GM23338 (cell line): ENCODE measurements at regions not wholly inside any gene's neighbourhood (a gene's known extent, or its start where the extent isn't known, plus 50 kb on each side); places are given as distances from the start of the nearest gene placed in this dataset.

Source experiments
- ATAC-seq: fragments of 200-7000 bp; cut with Tn5 transposase; 3 replicates; pipeline ENCODE4 v1.9.1; 2020
- DNase-seq: peaks from one replicate; pipeline ENCODE4 v3.0.0-alpha.2; 2015; ENCODE audit warnings: low spot score
- H2AFZ ChIP-seq: fragments of 200-600 bp; sonication (generic); 2 replicates; pipeline ENCODE4 v1.8.0; 2016; ENCODE audit warnings: antibody characterized with exemption, mild to moderate bottlenecking, moderate library complexity
- H3F3A ChIP-seq: fragments of 200-600 bp; sonication (generic); replicated peaks from 2 replicates; pipeline ENCODE4 v1.8.0; 2017; ENCODE audit warnings: antibody characterized with exemption, mixed run types, low read depth
- H3K27ac ChIP-seq: fragments of 200-600 bp; sonication (generic); 2 replicates; pipeline ENCODE4 v1.6.1; 2016; ENCODE audit warnings: low read depth
- H3K27me3 ChIP-seq: fragments of 200-600 bp; sonication (generic); 2 replicates; pipeline ENCODE4 v1.8.0; 2016; ENCODE audit warnings: mild to moderate bottlenecking, mixed run types, moderate library complexity; ENCODE audit not compliant: insufficient read depth
- H3K36me3 ChIP-seq: fragments of 200-600 bp; sonication (generic); 2 replicates; pipeline ENCODE4 v1.8.0; 2016; ENCODE audit warnings: mild to moderate bottlenecking; ENCODE audit not compliant: insufficient read depth
- H3K4me1 ChIP-seq: fragments of 200-600 bp; sonication (generic); 2 replicates; pipeline ENCODE4 v1.8.0; 2016; ENCODE audit warnings: mild to moderate bottlenecking, moderate library complexity; ENCODE audit not compliant: insufficient read depth
- H3K4me2 ChIP-seq: fragments of 200-600 bp; sonication (generic); 2 replicates; pipeline ENCODE4 v1.7.1; 2017; ENCODE audit warnings: mixed run types
- H3K4me3 ChIP-seq: fragments of 200-600 bp; sonication (generic); 2 replicates; pipeline ENCODE4 v1.6.1; 2016; ENCODE audit warnings: mixed run types
- H3K79me2 ChIP-seq: fragments of 200-600 bp; sonication (generic); replicated peaks from 2 replicates; pipeline ENCODE4 v1.8.0; 2017; ENCODE audit warnings: mild to moderate bottlenecking; ENCODE audit not compliant: insufficient read depth
- H3K9me2 ChIP-seq: fragments of 200-600 bp; sonication (generic); 2 replicates; pipeline ENCODE4 v1.8.0; 2017; ENCODE audit not compliant: insufficient read depth
- H4K20me1 ChIP-seq: fragments of 200-600 bp; sonication (generic); replicated peaks from 2 replicates; pipeline ENCODE4 v1.8.0; 2017; ENCODE audit warnings: mild to moderate bottlenecking; ENCODE audit not compliant: insufficient read depth
- H3K27ac Mint-ChIP-seq: 2 replicates; pipeline ENCODE4 v1.8.0; 2020; ENCODE audit warnings: inconsistent platforms, mild to moderate bottlenecking, moderate library complexity, mixed read lengths
- H3K27me3 Mint-ChIP-seq: 3 replicates; pipeline ENCODE4 v1.8.0; 2022; ENCODE audit warnings: low read depth, mild to moderate bottlenecking, moderate library complexity, mixed read lengths, inconsistent platforms; ENCODE audit not compliant: insufficient read depth, poor library complexity
- H3K36me3 Mint-ChIP-seq: 3 replicates; pipeline ENCODE4 v1.8.0; 2021; ENCODE audit warnings: low read depth, mild to moderate bottlenecking, inconsistent platforms, moderate library complexity, mixed read lengths
- H3K4me1 Mint-ChIP-seq: 3 replicates; pipeline ENCODE4 v1.8.0; 2020; ENCODE audit warnings: mild to moderate bottlenecking, inconsistent platforms, mixed read lengths
- H3K4me3 Mint-ChIP-seq: 3 replicates; pipeline ENCODE4 v1.8.0; 2021; ENCODE audit warnings: moderate library complexity, mild to moderate bottlenecking, inconsistent platforms, mixed read lengths
- H3K9me3 Mint-ChIP-seq: 3 replicates; pipeline ENCODE4 v1.8.0; 2020; ENCODE audit warnings: moderate library complexity, mild to moderate bottlenecking, inconsistent platforms, mixed read lengths
- EZH2 ChIP-seq: fragments of 200-600 bp; sonication (generic); IDR thresholded peaks from one replicate; pipeline ENCODE4 v1.8.0; 2017; ENCODE audit warnings: antibody characterized with exemption, mild to moderate bottlenecking, low read depth; ENCODE audit not compliant: unreplicated experiment
- EZH2phosphoT487 ChIP-seq: fragments of 200-600 bp; sonication (generic); IDR thresholded peaks from one replicate; pipeline ENCODE4 v1.8.1; 2018; ENCODE audit warnings: antibody characterized with exemption; ENCODE audit not compliant: unreplicated experiment
- REST ChIP-seq: IDR thresholded peaks from one replicate; pipeline ENCODE4 v1.6.1; 2018; ENCODE audit warnings: antibody characterized with exemption; ENCODE audit not compliant: unreplicated experiment
- STAT1 ChIP-seq: IDR thresholded peaks from one replicate; pipeline ENCODE4 v1.6.1; 2016; ENCODE audit warnings: antibody characterized with exemption; ENCODE audit not compliant: unreplicated experiment
- ZNF114 ChIP-seq: fragments of 250-450 bp; sonication (Bioruptor Pico); IDR thresholded peaks from 2 replicates; pipeline ENCODE4 v1.5.0; 2020; ENCODE audit warnings: mild to moderate bottlenecking, moderate library complexity
- TF ChIP-seq, protein P1 (sequence below): fragments of 250-450 bp; sonication (Bioruptor Pico); IDR thresholded peaks from 2 replicates; pipeline ENCODE4 v1.5.0; 2020; ENCODE audit warnings: mild to moderate bottlenecking, moderate library complexity

- TF ChIP-seq, protein P1, sequence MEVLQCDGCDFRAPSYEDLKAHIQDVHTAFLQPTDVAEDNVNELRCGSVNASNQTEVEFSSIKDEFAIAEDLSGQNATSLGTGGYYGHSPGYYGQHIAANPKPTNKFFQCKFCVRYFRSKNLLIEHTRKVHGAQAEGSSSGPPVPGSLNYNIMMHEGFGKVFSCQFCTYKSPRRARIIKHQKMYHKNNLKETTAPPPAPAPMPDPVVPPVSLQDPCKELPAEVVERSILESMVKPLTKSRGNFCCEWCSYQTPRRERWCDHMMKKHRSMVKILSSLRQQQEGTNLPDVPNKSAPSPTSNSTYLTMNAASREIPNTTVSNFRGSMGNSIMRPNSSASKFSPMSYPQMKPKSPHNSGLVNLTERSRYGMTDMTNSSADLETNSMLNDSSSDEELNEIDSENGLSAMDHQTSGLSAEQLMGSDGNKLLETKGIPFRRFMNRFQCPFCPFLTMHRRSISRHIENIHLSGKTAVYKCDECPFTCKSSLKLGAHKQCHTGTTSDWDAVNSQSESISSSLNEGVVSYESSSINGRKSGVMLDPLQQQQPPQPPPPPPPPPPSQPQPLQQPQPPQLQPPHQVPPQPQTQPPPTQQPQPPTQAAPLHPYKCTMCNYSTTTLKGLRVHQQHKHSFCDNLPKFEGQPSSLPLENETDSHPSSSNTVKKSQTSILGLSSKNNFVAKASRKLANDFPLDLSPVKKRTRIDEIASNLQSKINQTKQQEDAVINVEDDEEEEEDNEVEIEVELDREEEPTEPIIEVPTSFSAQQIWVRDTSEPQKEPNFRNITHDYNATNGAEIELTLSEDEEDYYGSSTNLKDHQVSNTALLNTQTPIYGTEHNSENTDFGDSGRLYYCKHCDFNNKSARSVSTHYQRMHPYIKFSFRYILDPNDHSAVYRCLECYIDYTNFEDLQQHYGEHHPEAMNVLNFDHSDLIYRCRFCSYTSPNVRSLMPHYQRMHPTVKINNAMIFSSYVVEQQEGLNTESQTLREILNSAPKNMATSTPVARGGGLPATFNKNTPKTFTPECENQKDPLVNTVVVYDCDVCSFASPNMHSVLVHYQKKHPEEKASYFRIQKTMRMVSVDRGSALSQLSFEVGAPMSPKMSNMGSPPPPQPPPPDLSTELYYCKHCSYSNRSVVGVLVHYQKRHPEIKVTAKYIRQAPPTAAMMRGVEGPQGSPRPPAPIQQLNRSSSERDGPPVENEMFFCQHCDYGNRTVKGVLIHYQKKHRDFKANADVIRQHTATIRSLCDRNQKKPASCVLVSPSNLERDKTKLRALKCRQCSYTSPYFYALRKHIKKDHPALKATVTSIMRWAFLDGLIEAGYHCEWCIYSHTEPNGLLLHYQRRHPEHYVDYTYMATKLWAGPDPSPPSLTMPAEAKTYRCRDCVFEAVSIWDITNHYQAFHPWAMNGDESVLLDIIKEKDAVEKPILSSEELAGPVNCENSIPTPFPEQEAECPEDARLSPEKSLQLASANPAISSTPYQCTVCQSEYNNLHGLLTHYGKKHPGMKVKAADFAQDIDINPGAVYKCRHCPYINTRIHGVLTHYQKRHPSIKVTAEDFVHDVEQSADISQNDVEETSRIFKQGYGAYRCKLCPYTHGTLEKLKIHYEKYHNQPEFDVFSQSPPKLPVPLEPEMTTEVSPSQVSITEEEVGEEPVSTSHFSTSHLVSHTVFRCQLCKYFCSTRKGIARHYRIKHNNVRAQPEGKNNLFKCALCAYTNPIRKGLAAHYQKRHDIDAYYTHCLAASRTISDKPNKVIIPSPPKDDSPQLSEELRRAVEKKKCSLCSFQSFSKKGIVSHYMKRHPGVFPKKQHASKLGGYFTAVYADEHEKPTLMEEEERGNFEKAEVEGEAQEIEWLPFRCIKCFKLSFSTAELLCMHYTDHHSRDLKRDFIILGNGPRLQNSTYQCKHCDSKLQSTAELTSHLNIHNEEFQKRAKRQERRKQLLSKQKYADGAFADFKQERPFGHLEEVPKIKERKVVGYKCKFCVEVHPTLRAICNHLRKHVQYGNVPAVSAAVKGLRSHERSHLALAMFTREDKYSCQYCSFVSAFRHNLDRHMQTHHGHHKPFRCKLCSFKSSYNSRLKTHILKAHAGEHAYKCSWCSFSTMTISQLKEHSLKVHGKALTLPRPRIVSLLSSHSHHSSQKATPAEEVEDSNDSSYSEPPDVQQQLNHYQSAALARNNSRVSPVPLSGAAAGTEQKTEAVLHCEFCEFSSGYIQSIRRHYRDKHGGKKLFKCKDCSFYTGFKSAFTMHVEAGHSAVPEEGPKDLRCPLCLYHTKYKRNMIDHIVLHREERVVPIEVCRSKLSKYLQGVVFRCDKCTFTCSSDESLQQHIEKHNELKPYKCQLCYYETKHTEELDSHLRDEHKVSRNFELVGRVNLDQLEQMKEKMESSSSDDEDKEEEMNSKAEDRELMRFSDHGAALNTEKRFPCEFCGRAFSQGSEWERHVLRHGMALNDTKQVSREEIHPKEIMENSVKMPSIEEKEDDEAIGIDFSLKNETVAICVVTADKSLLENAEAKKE (CRISPR knock-in tag), result no peak
- no peak for TF ChIP-seq EZH2
- no peak for TF ChIP-seq ZNF114 (CRISPR knock-in tag)
- TF ChIP-seq STAT1, result no peak
Measured at GRCh38 chr6:117817499-117817898, 89.6 kb upstream of the SLC35F1 start (continued).

DNA sequence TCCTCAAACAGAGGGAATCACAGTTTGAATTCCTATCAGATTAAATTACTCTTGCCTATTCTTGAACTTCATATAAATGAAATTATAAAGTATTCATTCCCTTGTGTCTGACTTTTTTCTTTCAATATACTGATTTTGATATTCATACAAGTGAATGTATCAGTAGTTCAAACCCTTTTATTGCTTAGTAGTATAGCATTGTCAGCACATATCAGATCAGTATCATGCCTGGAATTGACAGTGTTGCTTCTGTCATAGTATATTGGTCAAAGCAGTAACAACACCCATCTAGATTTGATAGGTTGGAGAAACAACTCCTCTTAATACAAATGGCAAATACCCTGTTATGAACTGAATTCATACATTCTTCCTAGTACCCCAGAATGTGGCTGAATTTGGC is 89.1 kb upstream of the SLC35F1 start:
- no peaks in the 10 kb centered on the region for H3K9me2 ChIP-seq
- no peak overlapping the region for H3K4me2 ChIP-seq
- no peaks in the 10 kb centered on the region for H3K79me2 ChIP-seq
- Mint-ChIP-seq H3K27ac (no peak overlapping the region), H3K9me3 (peaks cover 6% of the 10 kb centered on the region; the same call in 1 of the 3 replicates), H3K4me3 (no peak overlapping the region), H3K4me1 (no peaks in the 10 kb centered on the region), H3K36me3 (peaks cover 2% of the 10 kb centered on the region; the same call in 1 of the 3 replicates), H3K27me3 (peaks cover 1% of the 10 kb centered on the region)
- H3K36me3 ChIP-seq, result no peaks in the 10 kb centered on the region
- DNase-seq (no peak), ATAC-seq (no peak)
- no peaks in the 10 kb centered on the region for H4K20me1 ChIP-seq
- H2AFZ ChIP-seq, result no peak overlapping the region
- H3K27me3 ChIP-seq, result no peaks in the 10 kb centered on the region
- no peaks in the 10 kb centered on the region for H3F3A ChIP-seq
- H3K4me3 ChIP-seq, result no peak overlapping the region
- H3K27ac ChIP-seq, result no peak overlapping the region
- H3K4me1 ChIP-seq, result no peaks in the 10 kb centered on the region
- TF ChIP-seq EZH2phosphoT487 (no peak), REST (no peak)
- TF ChIP-seq, protein P1 (CRISPR knock-in tag), result no peak
